Uterus (tissue), 2 donors: ENCODE measurements at regions not wholly inside any gene's neighbourhood (a gene's known extent, or its start where the extent isn't known, plus 50 kb on each side); places are given as distances from the start of the nearest gene placed in this dataset.

Source experiments
- CTCF ChIP-seq, 4 experiments: fragments of 200-600 bp in 2 of 4; fragments of 450-650 bp in 2 of 4; sonication (generic) in 2 of 4; IDR thresholded peaks; one replicate each; pipeline ENCODE4 v1.5.1; 2016 to 2019; ENCODE audit warnings: antibody characterized with exemption in 4 of 4, mild to moderate bottlenecking in 2 of 4, moderate library complexity in 1 of 4
- POLR2A ChIP-seq, 2 donors: fragments of 450-650 bp; IDR thresholded peaks; one replicate each; pipeline ENCODE4 v1.6.1; 2016; ENCODE audit warnings: antibody characterized with exemption in 2 of 2, mild to moderate bottlenecking in 1 of 2, moderate library complexity in 1 of 2

GRCh38 chr10:8297107-8297506 lies 242.6 kb downstream of the GATA3 start:
- TF ChIP-seq CTCF (IDR thresholded peaks at IDR 0.05): no peak
- no peak for TF ChIP-seq POLR2A (IDR thresholded peaks at IDR 0.05)
